IMR-90 (cell line): ENCODE measurements at regions not wholly inside any gene's neighbourhood (a gene's known extent, or its start where the extent isn't known, plus 50 kb on each side); places are given as distances from the start of the nearest gene placed in this dataset.
"Not testable (repeated sequence)": the region's sequence is repeated elsewhere in the genome, so short reads cannot be mapped to it uniquely, and the experiment has no call there.

ENCODE experiments used
- BHLHE40 ChIP-seq: fragments of 150-350 bp; IDR thresholded peaks from 2 replicates; pipeline ENCODE4 v1.6.1; 2016; ENCODE audit warnings: mild to moderate bottlenecking, low read depth, low read length
- CHD1 ChIP-seq: IDR thresholded peaks from 2 replicates; pipeline ENCODE4 v1.6.1; 2012; ENCODE audit warnings: low read depth, low read length, improper control_type of control experiment
- MXI1 ChIP-seq: IDR thresholded peaks from 2 replicates; pipeline ENCODE4 v1.6.1; 2012; ENCODE audit warnings: low read depth, mild to moderate bottlenecking, low read length, moderate library complexity, borderline replicate concordance
- POLR2A ChIP-seq: IDR thresholded peaks from 2 replicates; pipeline ENCODE4 v1.6.1; 2012; ENCODE audit warnings: mild to moderate bottlenecking, low read depth, low read length
- RAD21 ChIP-seq: IDR thresholded peaks from 2 replicates; pipeline ENCODE4 v1.6.1; 2012; ENCODE audit warnings: low read length, improper control_type of control experiment
- RCOR1 ChIP-seq: IDR thresholded peaks from 2 replicates; pipeline ENCODE4 v1.6.1; 2012; ENCODE audit warnings: mild to moderate bottlenecking, low read length, improper control_type of control experiment; ENCODE audit not compliant: insufficient replicate concordance
- TF ChIP-seq, protein P1 (sequence below): conservative IDR thresholded peaks from 2 replicates; pipeline ENCODE4 v1.5.1; 2012; ENCODE audit warnings: mild to moderate bottlenecking, low read depth, low read length, improper control_type of control experiment

- TF ChIP-seq, protein P1, sequence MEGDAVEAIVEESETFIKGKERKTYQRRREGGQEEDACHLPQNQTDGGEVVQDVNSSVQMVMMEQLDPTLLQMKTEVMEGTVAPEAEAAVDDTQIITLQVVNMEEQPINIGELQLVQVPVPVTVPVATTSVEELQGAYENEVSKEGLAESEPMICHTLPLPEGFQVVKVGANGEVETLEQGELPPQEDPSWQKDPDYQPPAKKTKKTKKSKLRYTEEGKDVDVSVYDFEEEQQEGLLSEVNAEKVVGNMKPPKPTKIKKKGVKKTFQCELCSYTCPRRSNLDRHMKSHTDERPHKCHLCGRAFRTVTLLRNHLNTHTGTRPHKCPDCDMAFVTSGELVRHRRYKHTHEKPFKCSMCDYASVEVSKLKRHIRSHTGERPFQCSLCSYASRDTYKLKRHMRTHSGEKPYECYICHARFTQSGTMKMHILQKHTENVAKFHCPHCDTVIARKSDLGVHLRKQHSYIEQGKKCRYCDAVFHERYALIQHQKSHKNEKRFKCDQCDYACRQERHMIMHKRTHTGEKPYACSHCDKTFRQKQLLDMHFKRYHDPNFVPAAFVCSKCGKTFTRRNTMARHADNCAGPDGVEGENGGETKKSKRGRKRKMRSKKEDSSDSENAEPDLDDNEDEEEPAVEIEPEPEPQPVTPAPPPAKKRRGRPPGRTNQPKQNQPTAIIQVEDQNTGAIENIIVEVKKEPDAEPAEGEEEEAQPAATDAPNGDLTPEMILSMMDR: not testable (repeated sequence)
- TF ChIP-seq MXI1, POLR2A, RCOR1, CHD1, BHLHE40, RAD21: not testable (repeated sequence)
Measured at GRCh38 chr2:131684631-131685316, 157.1 kb downstream of the CCDC74A start.
